ENCODE measurements at regions not wholly inside any gene's neighbourhood (a gene's known extent, or its start where the extent isn't known, plus 50 kb on each side); places are given as distances from the start of the nearest gene placed in this dataset.

- no peaks in the 10 kb centered on the region for H3K9me3 ChIP-seq
- no peaks in the 10 kb centered on the region for H3K4me1 ChIP-seq
- DNase-seq, result no peak
- H3K36me3 ChIP-seq, result no peaks in the 10 kb centered on the region
- no peak overlapping the region for H3K4me3 ChIP-seq
- TF ChIP-seq CTCF (IDR thresholded peaks at IDR 0.05) (no peak), POLR2A (IDR thresholded peaks at IDR 0.05) (no peak)
- H3K27ac ChIP-seq, result no peak overlapping the region
- H3K27me3 ChIP-seq, result no peaks in the 10 kb centered on the region
These were observed 678.9 kb upstream of the LRRTM4 start for GRCh38 chr2:78201064-78201575.

GRCh38 chr2:78202366-78202765, 680.2 kb upstream of the LRRTM4 start:
- H3K27me3 ChIP-seq, result no peaks in the 10 kb centered on the region
- H3K27ac ChIP-seq, result no peak overlapping the region
- TF ChIP-seq POLR2A (IDR thresholded peaks at IDR 0.05) (no peak), CTCF (IDR thresholded peaks at IDR 0.05) (no peak)
- H3K9me3 ChIP-seq, result no peaks in the 10 kb centered on the region
- H3K4me3 ChIP-seq, result no peak overlapping the region
- H3K36me3 ChIP-seq, result no peaks in the 10 kb centered on the region
- no peak for DNase-seq
- H3K4me1 ChIP-seq, result no peaks in the 10 kb centered on the region

- no peak for DNase-seq
- Histone ChIP-seq H3K27me3 (no peaks in the 10 kb centered on the region), H3K4me1 (no peaks in the 10 kb centered on the region), H3K36me3 (no peaks in the 10 kb centered on the region), H3K27ac (no peak overlapping the region), H3K9me3 (no peaks in the 10 kb centered on the region), H3K4me3 (no peak overlapping the region)
- TF ChIP-seq POLR2A (IDR thresholded peaks at IDR 0.05) (no peak), CTCF (IDR thresholded peaks at IDR 0.05) (no peak)
These were observed 681.0 kb upstream of the LRRTM4 start for GRCh38 chr2:78202986-78203670.

- H3K4me1 ChIP-seq, result no peaks in the 10 kb centered on the region
- no peak for DNase-seq
- H3K27me3 ChIP-seq, result no peaks in the 10 kb centered on the region
- H3K27ac ChIP-seq, result no peak overlapping the region
- no peaks in the 10 kb centered on the region for H3K9me3 ChIP-seq
- TF ChIP-seq CTCF (IDR thresholded peaks at IDR 0.05) (no peak), POLR2A (IDR thresholded peaks at IDR 0.05) (no peak)
- H3K4me3 ChIP-seq, result no peak overlapping the region
- no peaks in the 10 kb centered on the region for H3K36me3 ChIP-seq
These were observed 695.9 kb upstream of the LRRTM4 start for GRCh38 chr2:78218066-78218465.

GRCh38 chr2:78237704-78238103, 715.5 kb upstream of the LRRTM4 start:
- no peaks in the 10 kb centered on the region for H3K27me3 ChIP-seq
- no peak overlapping the region for H3K27ac ChIP-seq
- no peaks in the 10 kb centered on the region for H3K9me3 ChIP-seq
- TF ChIP-seq POLR2A (IDR thresholded peaks at IDR 0.05) (no peak), CTCF (IDR thresholded peaks at IDR 0.05) (no peak)
- no peak for DNase-seq
- no peaks in the 10 kb centered on the region for H3K36me3 ChIP-seq
- H3K4me1 ChIP-seq, result no peaks in the 10 kb centered on the region
- no peak overlapping the region for H3K4me3 ChIP-seq
